ENCODE measurements at regions not wholly inside any gene's neighbourhood (a gene's known extent, or its start where the extent isn't known, plus 50 kb on each side); places are given as distances from the start of the nearest gene placed in this dataset.

DNA sequence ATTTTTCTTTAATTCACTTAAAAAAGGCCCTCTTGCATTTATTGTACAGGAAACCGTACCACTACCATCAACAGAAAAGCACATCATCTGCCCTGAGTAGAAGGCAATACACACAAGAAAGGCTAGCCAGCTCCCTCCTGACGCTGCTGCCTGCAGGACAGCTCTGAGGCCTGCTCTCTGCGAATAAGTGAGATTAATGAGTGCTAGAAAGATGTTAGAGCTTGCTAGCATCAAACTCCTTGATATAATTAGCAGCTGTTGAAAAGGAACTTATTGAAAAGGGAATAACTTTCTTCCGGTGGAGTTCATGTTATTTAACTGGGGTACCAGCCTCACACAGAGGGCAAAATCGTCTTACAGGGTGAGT is 56.1 kb downstream of the INHBB start:
- TF ChIP-seq, protein P1, sequence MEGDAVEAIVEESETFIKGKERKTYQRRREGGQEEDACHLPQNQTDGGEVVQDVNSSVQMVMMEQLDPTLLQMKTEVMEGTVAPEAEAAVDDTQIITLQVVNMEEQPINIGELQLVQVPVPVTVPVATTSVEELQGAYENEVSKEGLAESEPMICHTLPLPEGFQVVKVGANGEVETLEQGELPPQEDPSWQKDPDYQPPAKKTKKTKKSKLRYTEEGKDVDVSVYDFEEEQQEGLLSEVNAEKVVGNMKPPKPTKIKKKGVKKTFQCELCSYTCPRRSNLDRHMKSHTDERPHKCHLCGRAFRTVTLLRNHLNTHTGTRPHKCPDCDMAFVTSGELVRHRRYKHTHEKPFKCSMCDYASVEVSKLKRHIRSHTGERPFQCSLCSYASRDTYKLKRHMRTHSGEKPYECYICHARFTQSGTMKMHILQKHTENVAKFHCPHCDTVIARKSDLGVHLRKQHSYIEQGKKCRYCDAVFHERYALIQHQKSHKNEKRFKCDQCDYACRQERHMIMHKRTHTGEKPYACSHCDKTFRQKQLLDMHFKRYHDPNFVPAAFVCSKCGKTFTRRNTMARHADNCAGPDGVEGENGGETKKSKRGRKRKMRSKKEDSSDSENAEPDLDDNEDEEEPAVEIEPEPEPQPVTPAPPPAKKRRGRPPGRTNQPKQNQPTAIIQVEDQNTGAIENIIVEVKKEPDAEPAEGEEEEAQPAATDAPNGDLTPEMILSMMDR (IDR thresholded peaks at IDR 0.05): no peak
- TF ChIP-seq POLR2A (IDR thresholded peaks at IDR 0.05): no peak
- TF ChIP-seq EP300 (IDR thresholded peaks at IDR 0.05): no peak
